Kidney tubule cell (primary cell): ENCODE measurements at regions not wholly inside any gene's neighbourhood (a gene's known extent, or its start where the extent isn't known, plus 50 kb on each side); places are given as distances from the start of the nearest gene placed in this dataset.
"Not testable (repeated sequence)": the region's sequence is repeated elsewhere in the genome, so short reads cannot be mapped to it uniquely, and the experiment has no call there.

Source experiments
- DNase-seq: peaks from one replicate; pipeline ENCODE4 v3.0.0-alpha.2; 2018; ENCODE audit warnings: low spot score

DNA sequence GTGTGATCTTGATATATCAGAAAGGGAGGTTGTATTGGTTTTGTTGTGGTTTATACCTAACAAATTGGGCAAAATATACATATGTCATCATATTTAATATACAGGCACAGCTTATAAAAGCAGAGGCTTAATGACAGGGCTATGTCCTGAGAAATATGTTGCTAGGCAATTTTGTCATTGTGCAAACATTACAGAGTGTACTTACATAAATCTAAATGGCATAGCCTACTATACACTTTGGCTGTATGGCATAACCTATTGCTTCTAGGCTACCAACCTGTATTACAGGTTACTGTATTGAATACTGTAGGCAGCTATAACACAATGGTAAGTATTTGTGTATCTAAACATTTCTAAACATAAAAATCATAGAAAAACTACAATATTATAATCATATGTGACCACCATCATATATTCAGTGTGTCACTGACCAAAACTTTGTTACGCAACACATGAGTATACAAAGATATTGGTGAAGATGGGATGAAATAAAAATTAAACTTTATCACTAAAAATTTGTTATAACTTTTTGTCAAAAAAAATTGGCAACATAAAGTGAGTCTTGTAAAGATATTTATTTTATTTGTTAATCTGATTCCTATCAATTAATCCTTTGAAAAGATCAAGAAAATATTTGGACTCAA, 414.0 kb upstream of the HS3ST1 start:
- DNase-seq, result no peak

- no peak for DNase-seq
Observed at GRCh38 chr4:11839889-11840288, 411.2 kb upstream of the HS3ST1 start.

- no peak for DNase-seq
Observed at GRCh38 chr4:11831739-11832138, 403.0 kb upstream of the HS3ST1 start.

- no peak for DNase-seq
Observed at GRCh38 chr4:11824566-11824965, 395.9 kb upstream of the HS3ST1 start.

DNA sequence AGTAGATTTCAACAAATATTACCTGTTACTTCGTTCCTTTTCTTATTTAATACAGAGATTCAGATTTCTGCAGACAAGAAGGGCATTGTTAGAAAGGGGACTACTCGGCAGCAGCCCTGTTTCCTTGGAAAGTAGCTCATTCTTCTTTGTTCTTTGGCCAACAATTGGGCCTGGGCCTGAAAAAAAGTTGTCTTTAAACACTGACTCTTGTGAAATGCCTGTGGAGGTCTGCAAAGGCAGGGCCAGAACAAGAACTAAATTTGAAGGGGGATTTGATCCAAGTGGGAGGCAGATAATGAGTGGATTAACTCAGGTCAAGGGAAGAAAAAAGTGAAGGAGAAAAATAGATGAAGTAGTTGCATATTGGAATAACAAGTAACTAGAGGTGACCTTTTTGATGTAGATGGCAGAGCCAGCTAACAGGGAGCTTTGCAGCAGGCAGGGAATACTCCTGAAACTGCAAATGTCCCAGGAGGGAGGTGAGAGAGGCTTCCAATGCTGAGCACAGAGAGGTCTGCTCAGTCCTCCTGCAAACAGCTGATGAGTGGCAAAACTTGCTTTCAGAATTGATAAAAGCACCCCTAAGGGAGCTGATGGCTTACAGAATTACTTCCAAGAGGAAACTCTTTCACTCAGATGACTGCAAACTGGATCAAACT, 393.2 kb upstream of the HS3ST1 start:
- no peak for DNase-seq

DNA sequence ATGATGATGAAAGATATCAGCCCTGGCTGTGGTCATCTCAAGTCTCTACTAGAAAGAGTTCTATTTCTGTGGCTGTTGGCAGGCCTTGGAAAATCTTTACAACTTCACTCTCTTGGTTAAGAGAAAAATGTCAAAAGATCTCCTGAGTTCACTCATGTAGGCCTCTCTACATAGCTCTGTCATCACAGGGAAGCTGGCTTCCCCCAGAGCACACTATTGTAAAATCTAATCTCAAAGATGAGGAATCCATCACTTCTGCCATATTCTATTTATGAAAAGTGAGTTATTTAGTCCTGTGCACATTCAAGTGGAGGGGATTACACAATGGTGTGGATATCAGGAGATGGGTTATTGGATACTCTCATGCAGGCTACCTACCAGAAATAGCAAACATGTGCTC, 388.4 kb upstream of the HS3ST1 start:
- no peak for DNase-seq

- no peak for DNase-seq
Observed at GRCh38 chr4:11814758-11815157, 386.1 kb upstream of the HS3ST1 start.

DNA sequence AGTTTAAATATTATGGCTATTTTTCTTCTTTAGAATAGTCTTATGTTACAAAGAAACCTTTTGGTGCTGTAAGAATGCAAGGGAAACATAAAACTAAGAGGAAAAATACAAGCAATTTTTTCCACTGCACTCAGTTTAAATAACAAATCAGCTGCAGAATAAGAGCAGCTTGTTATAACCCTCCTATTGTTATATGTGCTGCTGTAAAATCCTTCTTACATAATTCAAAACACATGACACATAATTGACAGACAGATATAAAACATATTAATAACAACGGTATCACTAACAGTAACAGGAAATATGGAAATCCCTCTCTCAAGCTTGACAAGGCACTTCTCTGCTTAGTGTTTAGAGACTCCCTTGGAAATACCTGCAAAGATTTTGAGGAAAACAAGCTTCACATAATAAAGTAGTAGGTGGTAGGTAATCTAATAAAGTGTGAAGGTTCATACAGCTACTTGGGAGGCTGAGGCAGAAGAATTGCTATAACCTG, 385.3 kb upstream of the HS3ST1 start:
- DNase-seq, result no peak

DNA sequence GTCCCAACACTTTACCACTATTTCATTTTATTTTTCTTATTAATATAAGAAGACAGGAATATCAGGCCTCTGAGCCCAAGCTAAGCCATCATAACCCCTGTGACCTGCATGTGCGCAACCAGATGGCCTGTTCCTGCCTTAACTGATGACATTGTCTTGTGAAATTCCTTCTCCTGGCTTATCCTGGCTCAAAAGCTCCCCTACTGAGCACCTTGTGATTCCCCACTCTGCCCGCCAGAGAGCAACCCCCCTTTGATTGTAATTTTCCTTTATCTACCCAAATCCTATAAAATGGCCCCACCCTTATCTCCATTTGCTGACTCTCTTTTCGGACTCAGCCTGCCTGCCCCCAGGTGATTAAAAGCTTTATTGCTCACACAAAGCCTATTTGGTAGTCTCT, 382.8 kb upstream of the HS3ST1 start:
- not testable (repeated sequence) for DNase-seq

DNA sequence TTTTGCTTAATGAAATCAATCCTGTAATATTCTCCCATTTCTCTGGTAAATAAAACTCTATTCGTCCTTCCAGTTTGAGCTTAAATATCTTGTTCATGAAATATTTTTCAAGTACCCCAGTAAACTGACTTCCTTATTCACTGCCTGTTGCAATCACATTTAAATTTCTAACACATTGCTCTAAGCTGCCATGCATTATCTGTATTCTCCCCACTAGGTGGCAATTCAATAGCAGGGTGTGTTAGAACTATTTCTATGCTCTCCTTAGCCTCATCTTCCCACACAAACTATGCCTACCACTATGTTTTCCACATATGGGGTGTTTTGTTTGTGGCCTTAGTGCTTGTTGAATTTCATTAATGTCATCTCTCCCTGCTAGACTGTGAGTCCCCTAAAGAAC, 377.1 kb upstream of the HS3ST1 start:
- DNase-seq, result peak; percentile 38

- DNase-seq, result no peak
Observed at GRCh38 chr4:11801466-11802446, 373.1 kb upstream of the HS3ST1 start.

DNA sequence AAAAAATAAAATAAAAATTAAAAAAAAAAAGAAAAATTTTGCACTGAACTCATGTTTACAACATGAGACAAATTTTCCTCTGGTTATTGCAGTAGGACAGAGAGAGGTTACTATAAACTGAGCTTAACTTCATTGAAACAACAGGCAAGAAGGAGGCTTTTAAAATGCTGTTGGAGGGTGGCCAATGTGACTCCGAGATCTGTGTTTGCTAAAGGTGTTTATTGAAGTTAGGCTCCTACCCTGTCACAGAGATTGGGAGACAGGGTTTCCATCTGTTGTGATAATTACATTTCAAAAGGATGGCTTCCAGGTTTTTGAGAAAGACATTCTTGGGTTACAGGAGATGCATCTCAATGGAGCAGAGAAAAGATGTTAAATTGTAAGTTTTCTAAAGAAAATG, 370.5 kb upstream of the HS3ST1 start:
- DNase-seq, result no peak

- DNase-seq, result no peak
Observed at GRCh38 chr4:11791797-11792196, 363.1 kb upstream of the HS3ST1 start.

GRCh38 chr4:11790230-11790629, 361.5 kb upstream of the HS3ST1 start:
- DNase-seq, result no peak

GRCh38 chr4:11783588-11783987, 354.9 kb upstream of the HS3ST1 start:
- DNase-seq, result no peak

GRCh38 chr4:11782859-11783258, 354.2 kb upstream of the HS3ST1 start:
- no peak for DNase-seq

DNA sequence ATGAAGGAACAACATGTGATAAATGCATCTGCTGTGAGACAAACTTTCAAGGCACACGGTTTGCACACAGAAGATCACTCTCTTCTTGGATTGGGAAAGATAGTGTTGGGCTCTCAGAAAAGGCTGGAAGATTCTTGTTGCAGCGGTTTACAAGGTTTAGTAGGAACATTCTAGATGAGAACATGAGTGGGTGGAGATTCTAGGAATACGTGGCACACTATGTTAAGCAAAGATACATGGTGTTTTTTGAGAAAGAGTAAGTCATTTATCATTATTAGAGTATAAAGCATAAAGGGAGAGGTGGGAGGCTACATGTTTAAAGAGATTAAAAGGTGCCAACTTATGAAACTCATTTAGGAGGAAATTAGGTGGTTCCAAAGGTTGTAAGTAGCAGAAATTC, 348.8 kb upstream of the HS3ST1 start:
- no peak for DNase-seq

- peak; percentile 30 for DNase-seq
Observed at GRCh38 chr4:11774346-11774745, 345.7 kb upstream of the HS3ST1 start.

DNA sequence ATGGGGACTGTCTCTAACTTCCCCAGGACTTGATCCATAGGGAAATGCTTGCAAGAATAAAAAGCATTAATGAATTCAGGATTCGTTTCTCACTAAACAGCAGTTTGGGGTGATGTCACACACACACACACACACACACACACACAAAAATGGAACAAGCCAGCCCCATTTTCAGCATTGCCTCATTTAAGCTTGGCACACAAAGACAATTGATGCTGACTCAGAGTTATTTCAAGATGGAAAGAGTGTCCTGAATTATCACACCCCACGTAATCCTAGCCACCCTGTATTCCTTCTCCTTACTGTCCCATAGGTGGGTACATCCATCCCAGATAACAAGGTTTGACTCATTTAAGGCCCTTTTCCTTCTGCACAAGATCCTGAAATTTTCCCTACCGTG, 345.1 kb upstream of the HS3ST1 start:
- DNase-seq, result peak; percentile 7

DNA sequence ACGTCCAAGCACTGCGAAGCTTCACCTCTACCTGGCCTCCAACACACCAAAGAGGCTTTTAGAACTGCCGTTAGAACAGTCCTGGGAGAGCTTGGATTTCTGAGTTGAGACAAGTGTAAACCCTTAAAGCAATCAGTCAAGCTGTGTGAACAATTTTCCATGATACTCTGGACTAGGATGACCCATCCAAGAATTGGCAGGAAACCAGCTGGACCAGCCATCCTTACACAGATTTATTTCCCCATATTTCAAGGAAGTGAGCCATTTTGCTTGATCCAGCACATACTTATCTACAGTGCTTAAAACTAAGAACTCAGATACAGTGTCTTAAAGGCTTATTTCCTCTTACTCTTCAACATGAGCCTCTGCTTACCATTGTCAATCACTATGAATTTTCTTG, 340.7 kb upstream of the HS3ST1 start:
- DNase-seq, result peak; percentile 41

DNA sequence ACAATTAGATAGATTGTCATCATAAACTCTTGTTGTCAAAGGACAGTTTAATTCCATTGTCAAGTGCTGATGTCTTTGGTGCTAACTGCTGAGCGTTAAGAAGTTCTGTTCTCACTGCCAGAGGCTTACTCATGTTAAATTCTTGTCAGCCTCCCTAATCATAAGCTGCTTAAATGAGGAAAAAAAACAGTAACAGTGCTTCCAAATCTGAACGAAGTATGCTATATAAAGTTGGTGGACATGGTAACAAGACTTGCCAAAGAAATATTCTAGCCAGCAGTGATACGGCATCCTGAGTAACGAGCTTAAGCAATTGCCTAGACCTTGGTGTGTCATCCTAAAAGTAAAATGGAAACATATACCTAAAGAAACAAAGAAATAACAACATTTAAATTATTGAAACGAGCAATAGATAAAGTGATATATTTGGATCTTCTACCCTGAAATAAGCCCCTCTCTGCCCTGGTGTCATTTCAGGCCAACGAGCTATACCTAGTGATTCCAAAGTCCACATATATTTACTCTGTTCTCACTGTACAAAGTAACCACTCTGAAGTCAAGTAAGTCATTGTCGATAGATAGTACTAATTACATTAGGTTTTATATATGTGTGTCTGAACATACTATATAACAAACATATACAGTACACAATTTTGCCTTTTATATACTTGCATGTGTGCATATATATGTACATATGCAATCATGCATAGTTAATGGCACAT, 339.7 kb upstream of the HS3ST1 start:
- no peak for DNase-seq

DNA sequence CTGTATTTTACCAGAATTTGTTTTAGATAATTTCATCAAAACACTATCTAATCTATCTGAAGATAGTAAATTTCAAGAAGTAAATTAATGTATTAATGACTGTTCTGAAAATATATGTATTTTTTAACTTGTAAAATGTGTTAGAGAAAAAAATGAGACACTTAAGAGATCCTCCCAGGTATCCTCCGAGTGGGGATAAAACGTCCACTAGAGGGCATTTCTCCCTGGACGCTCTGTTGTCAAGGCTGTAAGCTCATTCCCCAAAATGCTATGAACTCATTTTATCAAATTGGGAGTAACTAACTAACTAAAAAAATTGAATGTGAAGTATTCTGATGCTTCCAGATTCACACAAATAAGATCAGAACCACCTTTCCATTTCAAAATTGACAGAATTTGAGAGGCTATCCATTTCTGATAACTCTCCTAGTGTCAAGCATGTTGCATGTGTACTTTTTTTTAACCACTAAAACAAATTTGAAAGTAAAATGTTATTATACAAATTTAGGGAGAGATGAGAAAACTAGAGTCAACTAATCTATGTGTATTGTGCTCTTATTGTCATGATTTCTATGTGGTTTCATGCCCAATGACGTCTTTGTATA, 337.3 kb upstream of the HS3ST1 start:
- peak; percentile 52 for DNase-seq
